ENCODE measurements at regions not wholly inside any gene's neighbourhood (a gene's known extent, or its start where the extent isn't known, plus 50 kb on each side); places are given as distances from the start of the nearest gene placed in this dataset.

DNA sequence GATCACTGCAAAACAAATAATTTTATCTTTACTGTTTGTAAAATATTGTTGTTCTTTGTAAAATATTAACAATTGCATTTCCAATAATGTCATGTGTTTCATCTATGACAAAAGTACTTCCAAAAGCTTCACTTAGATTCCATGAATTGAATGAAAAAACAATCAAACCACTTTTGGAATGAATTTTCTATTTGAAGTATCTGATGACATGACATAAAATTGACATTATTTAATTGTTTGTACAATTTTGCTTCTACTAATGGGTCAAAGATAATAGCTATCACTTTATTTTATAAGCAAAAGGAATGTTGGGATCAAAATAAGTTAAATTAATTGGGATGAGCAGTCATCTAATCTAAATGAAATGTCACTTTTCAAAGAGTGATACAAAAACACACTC lies 684.3 kb downstream of the NR2F1-AS1 start:
- no peak for TF ChIP-seq GATA2 (IDR thresholded peaks at IDR 0.05; ENCODE audit: low read depth, low read length)
- no peak for TF ChIP-seq GATA3 (IDR thresholded peaks at IDR 0.05; ENCODE audit: low read depth, low read length)
